CD14-positive monocyte (primary cell): ENCODE measurements at regions not wholly inside any gene's neighbourhood (a gene's known extent, or its start where the extent isn't known, plus 50 kb on each side); places are given as distances from the start of the nearest gene placed in this dataset.

Experiments
- DNase-seq, 3 donors: peaks; one replicate each; pipeline ENCODE4 v3.0.0-alpha.2; 2011 to 2022
- H2AFZ ChIP-seq: 2 replicates; pipeline ENCODE4 v1.6.0; 2012; ENCODE audit warnings: mild to moderate bottlenecking, low read depth, low read length, inconsistent platforms; ENCODE audit not compliant: insufficient read depth, poor library complexity, severe bottlenecking
- H3K27ac ChIP-seq, 2 donors: 1 replicate in 1 of 2; 2 replicates in 1 of 2; pipeline ENCODE4 v1.5.1; 2012 to 2013; ENCODE audit warnings: low read length in 2 of 2, control low read depth in 1 of 2, inconsistent platforms in 1 of 2, low read depth in 1 of 2, mild to moderate bottlenecking in 1 of 2
- H3K27me3 ChIP-seq, 2 donors: one replicate each; pipeline versions ENCODE4 v1.6.0 to v1.6.1; 2011 to 2013; ENCODE audit warnings: low read length in 2 of 2; ENCODE audit not compliant: control insufficient read depth in 2 of 2, insufficient read depth in 2 of 2
- H3K36me3 ChIP-seq, 2 donors: replicated peaks in 1 of 2; 1 replicate in 1 of 2; 2 replicates in 1 of 2; pipeline versions ENCODE4 v1.5.1 to v1.6.1; 2012 to 2013; ENCODE audit warnings: low read length in 2 of 2, control low read depth in 1 of 2, inconsistent platforms in 1 of 2, mild to moderate bottlenecking in 1 of 2; ENCODE audit not compliant: insufficient read depth in 2 of 2, control insufficient read depth in 1 of 2
- H3K4me1 ChIP-seq, 2 donors: 1 replicate in 1 of 2; 2 replicates in 1 of 2; pipeline versions ENCODE4 v1.5.1 to v1.6.1; 2012 to 2013; ENCODE audit warnings: low read length in 2 of 2, control low read depth in 1 of 2, inconsistent platforms in 1 of 2, mild to moderate bottlenecking in 1 of 2, moderate library complexity in 1 of 2; ENCODE audit not compliant: insufficient read depth in 2 of 2, control insufficient read depth in 1 of 2
- H3K4me2 ChIP-seq: replicated peaks from 2 replicates; pipeline ENCODE3; 2012; ENCODE audit warnings: low read length, moderate library complexity, mild to moderate bottlenecking; ENCODE audit not compliant: poor library complexity, severe bottlenecking; ENCODE audit errors: extremely low read depth
- H3K4me3 ChIP-seq, 3 experiments: fragments of 200-600 bp in 1 of 3; sonication (generic) in 1 of 3; replicated peaks in 1 of 3; 1 replicate in 2 of 3; 2 replicates in 1 of 3; pipeline ENCODE4 v1.5.1; 2011 to 2013; ENCODE audit warnings: low read length in 3 of 3, mild to moderate bottlenecking in 3 of 3, control low read depth in 2 of 3, low read depth in 2 of 3, inconsistent platforms in 1 of 3, moderate library complexity in 1 of 3
- H3K79me2 ChIP-seq: 2 replicates; pipeline ENCODE4 v1.6.0; 2012; ENCODE audit warnings: mild to moderate bottlenecking, control low read depth, inconsistent platforms, low read length, moderate library complexity; ENCODE audit not compliant: insufficient read depth
- H3K9ac ChIP-seq: 2 replicates; pipeline ENCODE4 v1.6.0; 2017; ENCODE audit warnings: low read length, mild to moderate bottlenecking; ENCODE audit not compliant: insufficient read depth, poor library complexity, severe bottlenecking
- H3K9me3 ChIP-seq, 2 donors: replicated peaks in 1 of 2; 1 replicate in 1 of 2; 2 replicates in 1 of 2; pipeline versions ENCODE4 v1.5.1 to v1.6.1; 2012 to 2013; ENCODE audit warnings: low read length in 2 of 2, control low read depth in 1 of 2; ENCODE audit not compliant: control insufficient read depth in 1 of 2, insufficient read depth in 1 of 2
- H4K20me1 ChIP-seq: 2 replicates; pipeline ENCODE4 v1.6.0; 2012; ENCODE audit warnings: mild to moderate bottlenecking, low read length, control low read depth, moderate library complexity; ENCODE audit not compliant: insufficient read depth
- H3K27ac Mint-ChIP-seq, 7 donors: one replicate each; pipeline ENCODE4 v1.8.0; 2020; ENCODE audit warnings: mild to moderate bottlenecking in 7 of 7, mixed read lengths in 7 of 7, moderate library complexity in 6 of 7, inconsistent platforms in 2 of 7
- H3K27me3 Mint-ChIP-seq, 3 donors: one replicate each; pipeline ENCODE4 v1.8.0; 2021 to 2022; ENCODE audit warnings: low read depth in 3 of 3, mild to moderate bottlenecking in 3 of 3, mixed read lengths in 3 of 3, moderate library complexity in 3 of 3, inconsistent platforms in 1 of 3
- H3K36me3 Mint-ChIP-seq, 2 donors: one replicate each; pipeline ENCODE4 v1.8.0; 2020; ENCODE audit warnings: mixed read lengths in 2 of 2, inconsistent platforms in 1 of 2, mild to moderate bottlenecking in 1 of 2
- H3K4me1 Mint-ChIP-seq: one replicate; pipeline ENCODE4 v1.8.0; 2020; ENCODE audit warnings: mild to moderate bottlenecking, mixed read lengths
- H3K4me3 Mint-ChIP-seq, 2 donors: one replicate each; pipeline ENCODE4 v1.8.0; 2020; ENCODE audit warnings: mild to moderate bottlenecking in 2 of 2, mixed read lengths in 2 of 2, moderate library complexity in 1 of 2
- H3K9me3 Mint-ChIP-seq, 7 donors: one replicate each; pipeline ENCODE4 v1.8.0; 2020 to 2022; ENCODE audit warnings: mixed read lengths in 7 of 7, mild to moderate bottlenecking in 6 of 7, moderate library complexity in 6 of 7, inconsistent platforms in 2 of 7
- WGBS: methylation state at CpG from one replicate; pipeline ENCODE4 v1.1.5; 2013; ENCODE audit warnings: missing lambda C conversion rate; ENCODE audit not compliant: insufficient coverage; 5-methylcytosine and 5-hydroxymethylcytosine counted together
- intact Hi-C, 2 donors: fragments of 100-400 bp; cut with micrococcal nuclease; formaldehyde crosslinking; loops; one replicate each; pipeline versions ENCODE4 v1.15.0 to v1.15.1; 2023
- TF ChIP-seq, protein P1 (sequence below): fragments of 200-600 bp; IDR thresholded peaks from one replicate; pipeline ENCODE4 v1.8.0; 2022; ENCODE audit warnings: antibody characterized with exemption, mild to moderate bottlenecking

DNA sequence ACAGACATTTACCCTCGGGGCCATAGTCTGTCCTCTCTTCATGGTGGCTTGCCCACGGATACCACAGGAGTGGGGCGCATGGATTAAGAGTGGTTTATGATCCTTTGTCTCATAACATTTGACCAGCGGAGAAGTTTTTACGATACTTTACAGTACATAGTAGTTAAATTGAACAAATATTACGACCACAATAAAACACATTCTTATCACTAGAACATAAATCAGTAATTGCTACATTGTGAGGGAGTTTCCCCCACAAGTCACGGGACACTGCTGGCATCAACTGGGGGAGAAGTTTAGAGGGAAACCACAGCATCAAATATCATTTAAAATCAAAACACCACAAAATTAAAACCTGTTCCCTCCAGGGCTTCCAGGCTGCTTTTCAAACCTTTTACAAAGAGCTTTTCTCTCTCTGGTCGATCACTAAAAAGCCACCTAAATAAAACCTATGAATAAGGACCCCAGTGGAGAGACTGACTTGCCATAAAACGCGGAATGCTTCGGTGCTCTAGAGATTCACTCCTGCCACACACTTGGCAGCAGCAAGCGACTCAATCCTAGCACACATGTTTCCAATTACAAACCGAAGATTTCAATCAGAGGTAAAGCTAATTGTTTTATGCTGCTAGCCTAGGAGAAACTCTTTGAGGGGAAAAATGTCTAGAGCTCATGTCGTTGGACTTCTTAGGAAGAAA lies 173.7 kb upstream of the HNRNPA3 start:
- intact Hi-C loops, result no loop called here
- no peaks in the 10 kb centered on the region for H3K27me3 Mint-ChIP-seq
- no peak for DNase-seq
- no peak overlapping the region for H2AFZ ChIP-seq
- H3K9me3 ChIP-seq, result no peaks in the 10 kb centered on the region
- 74% methylated on average over 4 of the region's 14 CpGs for WGBS
- H3K9me3 Mint-ChIP-seq, result no peaks in the 10 kb centered on the region
- no peaks in the 10 kb centered on the region for H3K36me3 Mint-ChIP-seq
- no peaks in the 10 kb centered on the region for H3K4me1 Mint-ChIP-seq
- no peaks in the 10 kb centered on the region for H3K27me3 ChIP-seq
- H3K36me3 ChIP-seq, result no peaks in the 10 kb centered on the region
- no peak overlapping the region for H3K4me3 ChIP-seq
- H4K20me1 ChIP-seq, result no peaks in the 10 kb centered on the region
- no peak overlapping the region for H3K4me2 ChIP-seq
- H3K27ac ChIP-seq, result no peak overlapping the region
- H3K27ac Mint-ChIP-seq, result no peak overlapping the region
- TF ChIP-seq, protein P1, sequence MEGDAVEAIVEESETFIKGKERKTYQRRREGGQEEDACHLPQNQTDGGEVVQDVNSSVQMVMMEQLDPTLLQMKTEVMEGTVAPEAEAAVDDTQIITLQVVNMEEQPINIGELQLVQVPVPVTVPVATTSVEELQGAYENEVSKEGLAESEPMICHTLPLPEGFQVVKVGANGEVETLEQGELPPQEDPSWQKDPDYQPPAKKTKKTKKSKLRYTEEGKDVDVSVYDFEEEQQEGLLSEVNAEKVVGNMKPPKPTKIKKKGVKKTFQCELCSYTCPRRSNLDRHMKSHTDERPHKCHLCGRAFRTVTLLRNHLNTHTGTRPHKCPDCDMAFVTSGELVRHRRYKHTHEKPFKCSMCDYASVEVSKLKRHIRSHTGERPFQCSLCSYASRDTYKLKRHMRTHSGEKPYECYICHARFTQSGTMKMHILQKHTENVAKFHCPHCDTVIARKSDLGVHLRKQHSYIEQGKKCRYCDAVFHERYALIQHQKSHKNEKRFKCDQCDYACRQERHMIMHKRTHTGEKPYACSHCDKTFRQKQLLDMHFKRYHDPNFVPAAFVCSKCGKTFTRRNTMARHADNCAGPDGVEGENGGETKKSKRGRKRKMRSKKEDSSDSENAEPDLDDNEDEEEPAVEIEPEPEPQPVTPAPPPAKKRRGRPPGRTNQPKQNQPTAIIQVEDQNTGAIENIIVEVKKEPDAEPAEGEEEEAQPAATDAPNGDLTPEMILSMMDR, result no peak
- H3K4me3 Mint-ChIP-seq, result no peak overlapping the region
- H3K79me2 ChIP-seq, result no peaks in the 10 kb centered on the region
- no peak overlapping the region for H3K9ac ChIP-seq
- no peaks in the 10 kb centered on the region for H3K4me1 ChIP-seq

DNA sequence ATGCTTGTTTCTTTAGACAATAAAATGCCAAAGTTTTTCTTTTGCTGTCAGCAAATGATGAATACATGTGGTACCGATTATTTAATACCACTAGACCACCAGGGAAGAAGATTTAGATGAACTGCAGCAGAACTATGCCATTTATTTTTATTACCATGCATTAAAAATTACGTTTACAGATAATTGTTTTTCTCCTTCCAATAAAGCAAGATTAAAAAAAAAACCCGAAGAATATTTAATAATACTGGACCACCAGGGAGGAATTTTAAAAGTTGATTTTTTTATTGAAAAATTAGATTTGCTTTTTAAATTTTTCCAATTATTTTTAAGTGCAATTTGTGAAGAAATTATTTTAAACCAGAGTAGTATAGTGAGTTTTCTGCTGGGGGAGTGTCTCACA lies 170.3 kb upstream of the HNRNPA3 start:
- Histone ChIP-seq H3K79me2 (no peaks in the 10 kb centered on the region), H3K9me3 (no peaks in the 10 kb centered on the region), H3K27ac (no peak overlapping the region), H3K4me1 (no peaks in the 10 kb centered on the region), H4K20me1 (no peaks in the 10 kb centered on the region), H3K4me3 (no peak overlapping the region), H3K27me3 (no peaks in the 10 kb centered on the region), H3K9ac (no peak overlapping the region), H2AFZ (no peak overlapping the region), H3K4me2 (no peak overlapping the region), H3K36me3 (no peaks in the 10 kb centered on the region)
- Mint-ChIP-seq H3K27me3 (no peaks in the 10 kb centered on the region), H3K27ac (no peak overlapping the region), H3K4me3 (no peak overlapping the region), H3K9me3 (no peaks in the 10 kb centered on the region), H3K36me3 (no peaks in the 10 kb centered on the region), H3K4me1 (no peaks in the 10 kb centered on the region)
- intact Hi-C loops, result no loop called here
- no peak for DNase-seq
- TF ChIP-seq, protein P1, result no peak
- WGBS, result 100% methylated on average over 1 of the region's 3 CpGs
